ENCODE measurements at regions not wholly inside any gene's neighbourhood (a gene's known extent, or its start where the extent isn't known, plus 50 kb on each side); places are given as distances from the start of the nearest gene placed in this dataset.

- TF ChIP-seq, protein P1, sequence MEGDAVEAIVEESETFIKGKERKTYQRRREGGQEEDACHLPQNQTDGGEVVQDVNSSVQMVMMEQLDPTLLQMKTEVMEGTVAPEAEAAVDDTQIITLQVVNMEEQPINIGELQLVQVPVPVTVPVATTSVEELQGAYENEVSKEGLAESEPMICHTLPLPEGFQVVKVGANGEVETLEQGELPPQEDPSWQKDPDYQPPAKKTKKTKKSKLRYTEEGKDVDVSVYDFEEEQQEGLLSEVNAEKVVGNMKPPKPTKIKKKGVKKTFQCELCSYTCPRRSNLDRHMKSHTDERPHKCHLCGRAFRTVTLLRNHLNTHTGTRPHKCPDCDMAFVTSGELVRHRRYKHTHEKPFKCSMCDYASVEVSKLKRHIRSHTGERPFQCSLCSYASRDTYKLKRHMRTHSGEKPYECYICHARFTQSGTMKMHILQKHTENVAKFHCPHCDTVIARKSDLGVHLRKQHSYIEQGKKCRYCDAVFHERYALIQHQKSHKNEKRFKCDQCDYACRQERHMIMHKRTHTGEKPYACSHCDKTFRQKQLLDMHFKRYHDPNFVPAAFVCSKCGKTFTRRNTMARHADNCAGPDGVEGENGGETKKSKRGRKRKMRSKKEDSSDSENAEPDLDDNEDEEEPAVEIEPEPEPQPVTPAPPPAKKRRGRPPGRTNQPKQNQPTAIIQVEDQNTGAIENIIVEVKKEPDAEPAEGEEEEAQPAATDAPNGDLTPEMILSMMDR (IDR thresholded peaks at IDR 0.05; ENCODE audit: control extremely low read depth, extremely low read depth, low read depth, missing control alignments): no peak
- no peak for DNase-seq (ENCODE audit: extremely low spot score)
- ChIA-PET CTCF (no interaction called here), POLR2A (no interaction called here)
These were observed 657.2 kb upstream of the DIAPH2 start for GRCh38 chrX:96027407-96027806.

- CTCF ChIA-PET: no interaction called here
- DNase-seq (ENCODE audit: extremely low spot score): no peak
- TF ChIP-seq, protein P1 (IDR thresholded peaks at IDR 0.05; ENCODE audit: control extremely low read depth, extremely low read depth, low read depth, missing control alignments): no peak
- POLR2A ChIA-PET: no interaction called here
These were observed 632.6 kb upstream of the DIAPH2 start for GRCh38 chrX:96052078-96052477.

- ChIA-PET CTCF (no interaction called here), POLR2A (no interaction called here)
- DNase-seq (ENCODE audit: extremely low spot score): no peak
- TF ChIP-seq, protein P1 (IDR thresholded peaks at IDR 0.05; ENCODE audit: control extremely low read depth, extremely low read depth, low read depth, missing control alignments): no peak
These were observed 602.8 kb upstream of the DIAPH2 start for GRCh38 chrX:96081891-96082290.

DNA sequence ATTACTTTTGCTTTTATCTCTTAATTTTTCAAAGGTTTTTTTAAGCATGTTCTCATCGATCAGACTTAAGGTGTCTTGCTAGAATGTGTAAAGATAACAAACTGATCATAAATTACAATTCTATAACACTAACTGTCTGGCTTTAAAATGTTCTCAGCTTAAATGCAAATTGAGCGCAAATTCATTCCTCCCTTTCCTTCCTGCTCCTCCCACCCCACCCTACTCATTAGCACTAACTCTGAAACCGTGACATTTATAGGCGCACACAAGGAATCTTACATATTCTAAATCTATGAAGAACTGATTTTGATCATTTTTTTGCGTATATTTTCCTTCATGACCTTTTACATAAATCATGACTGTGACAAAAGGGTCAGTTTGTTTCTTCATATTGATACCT, 590.0 kb upstream of the DIAPH2 start:
- TF ChIP-seq, protein P1 (IDR thresholded peaks at IDR 0.05; ENCODE audit: control extremely low read depth, extremely low read depth, low read depth, missing control alignments): no peak
- ChIA-PET CTCF (no interaction called here), POLR2A (no interaction called here)
- DNase-seq (ENCODE audit: extremely low spot score): no peak

GRCh38 chrX:96098471-96098870, 586.2 kb upstream of the DIAPH2 start:
- DNase-seq (ENCODE audit: extremely low spot score): no peak
- ChIA-PET CTCF (no interaction called here), POLR2A (no interaction called here)
- TF ChIP-seq, protein P1 (IDR thresholded peaks at IDR 0.05; ENCODE audit: control extremely low read depth, extremely low read depth, low read depth, missing control alignments): no peak

DNA sequence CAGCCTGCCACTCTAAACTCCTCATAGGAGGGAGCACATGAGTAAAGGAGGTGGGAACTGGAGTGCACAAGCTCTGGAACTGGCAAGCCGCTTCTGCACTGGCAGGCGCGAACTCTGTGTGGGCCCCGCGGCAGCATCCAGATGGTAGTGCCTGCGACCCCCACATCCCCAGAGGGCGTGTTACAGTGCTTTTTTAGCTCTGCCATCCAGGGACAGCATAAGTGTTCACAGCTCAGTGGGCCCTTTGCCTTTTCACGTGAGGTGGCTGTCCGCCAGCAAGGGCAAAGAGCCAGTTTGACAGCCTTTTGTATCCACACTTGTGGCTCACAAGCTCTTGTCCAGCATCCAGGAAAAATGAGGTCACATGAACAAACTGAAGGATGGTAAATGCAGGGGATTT, 581.6 kb upstream of the DIAPH2 start:
- TF ChIP-seq, protein P1 (IDR thresholded peaks at IDR 0.05; ENCODE audit: control extremely low read depth, extremely low read depth, low read depth, missing control alignments): no peak
- CTCF ChIA-PET: no interaction called here
- DNase-seq (ENCODE audit: extremely low spot score): no peak
- POLR2A ChIA-PET: no interaction called here

- TF ChIP-seq, protein P1 (IDR thresholded peaks at IDR 0.05; ENCODE audit: control extremely low read depth, extremely low read depth, low read depth, missing control alignments): no peak
- ChIA-PET CTCF (no interaction called here), POLR2A (no interaction called here)
- DNase-seq (ENCODE audit: extremely low spot score): no peak
These were observed 572.0 kb upstream of the DIAPH2 start for GRCh38 chrX:96112689-96113088.
